NCI-H128 (cell line): ENCODE measurements at regions not wholly inside any gene's neighbourhood (a gene's known extent, or its start where the extent isn't known, plus 50 kb on each side); places are given as distances from the start of the nearest gene placed in this dataset.

Source experiments
- DNase-seq: peaks from one replicate; lab custom pipeline; 2025; ENCODE audit not compliant: unreplicated experiment; lab: John Stamatoyannopoulos, UW

GRCh38 chr3:66672830-66673229 lies 172.0 kb upstream of the LRIG1 start:
- DNase-seq, result no peak

- no peak for DNase-seq
These were observed 172.5 kb upstream of the LRIG1 start for GRCh38 chr3:66673293-66673692.

DNA sequence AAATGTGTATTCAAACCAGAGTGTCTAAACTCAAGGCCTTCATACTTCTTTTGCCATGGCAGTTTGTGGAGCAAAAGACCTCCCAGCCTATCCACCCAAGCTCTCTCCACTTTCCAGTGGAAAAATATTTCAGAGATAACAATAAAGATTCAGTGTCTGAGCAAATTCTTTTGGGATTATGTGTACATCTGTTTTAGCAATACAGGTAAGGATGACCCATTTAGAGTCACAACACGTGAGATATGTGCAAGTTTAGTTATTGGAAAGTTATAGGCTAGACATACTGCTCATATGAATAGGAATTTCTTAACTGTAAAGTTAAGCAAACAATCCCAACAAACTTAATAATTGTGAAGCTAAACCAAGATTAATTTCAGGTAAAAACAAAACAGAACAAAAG lies 174.5 kb upstream of the LRIG1 start:
- DNase-seq, result no peak

- no peak for DNase-seq
These were observed 191.4 kb upstream of the LRIG1 start for GRCh38 chr3:66692042-66692765.

GRCh38 chr3:66692766-66693150 lies 191.9 kb upstream of the LRIG1 start:
- DNase-seq, result no peak

- no peak for DNase-seq
These were observed 192.7 kb upstream of the LRIG1 start for GRCh38 chr3:66693461-66694031.

GRCh38 chr3:66702126-66702525 lies 201.3 kb upstream of the LRIG1 start:
- no peak for DNase-seq

DNA sequence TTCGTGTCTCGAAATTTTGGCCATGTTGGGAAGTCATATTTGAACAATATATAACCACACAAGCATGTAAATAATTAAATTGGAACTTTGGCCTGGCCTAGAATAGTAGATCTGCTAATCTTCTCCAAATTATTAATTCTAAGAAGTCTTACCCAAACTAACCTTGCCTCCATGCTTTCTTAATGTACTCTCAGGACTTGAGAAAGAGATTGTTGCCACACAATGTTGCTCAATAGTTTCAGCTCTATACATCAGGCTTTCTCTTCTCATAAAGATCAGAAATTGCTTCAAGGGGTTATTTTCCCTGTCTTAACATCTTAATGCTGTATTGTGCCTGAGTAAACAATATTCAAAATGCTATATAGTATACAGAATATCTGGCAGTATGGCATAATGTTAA lies 202.7 kb upstream of the LRIG1 start:
- no peak for DNase-seq

DNA sequence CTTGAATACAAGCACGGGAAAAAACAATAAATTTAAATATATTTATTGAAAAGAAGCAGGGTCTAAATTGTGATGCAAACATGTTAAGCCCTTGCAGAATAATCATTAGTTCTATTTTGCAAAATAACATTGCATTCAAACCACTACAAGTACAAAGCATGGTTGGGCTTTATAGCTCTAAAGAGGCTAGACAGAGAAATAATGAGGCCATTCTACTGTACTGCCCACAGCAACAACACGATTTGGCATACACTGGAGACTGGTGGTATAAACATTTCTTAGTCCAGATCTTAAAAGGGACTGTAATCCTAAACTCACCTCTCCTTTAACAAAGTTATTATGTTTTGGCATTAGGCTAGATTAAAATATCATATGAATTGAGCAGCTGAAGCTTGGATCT lies 204.3 kb upstream of the LRIG1 start:
- DNase-seq, result no peak

DNA sequence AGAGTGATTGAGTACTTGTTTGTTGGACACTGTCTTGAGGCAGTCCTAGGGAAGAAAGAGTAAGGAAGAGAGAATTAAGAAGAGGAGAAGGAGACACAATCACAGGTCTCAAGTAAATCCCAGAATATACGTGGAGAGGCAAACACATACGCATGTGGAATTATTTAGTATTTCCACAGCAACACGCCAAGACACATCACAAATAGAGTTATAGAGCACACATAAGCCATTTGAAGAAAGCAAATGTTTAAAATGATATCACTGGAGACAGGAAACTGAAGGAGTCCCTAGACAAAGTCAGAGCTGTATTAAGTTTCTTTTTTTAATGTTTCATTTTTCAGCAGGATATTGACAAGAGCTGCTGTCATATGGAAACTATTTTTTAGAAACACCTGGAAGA lies 206.1 kb upstream of the LRIG1 start:
- DNase-seq, result no peak

GRCh38 chr3:66709532-66709931 lies 208.7 kb upstream of the LRIG1 start:
- no peak for DNase-seq

GRCh38 chr3:66712210-66712609 lies 211.4 kb upstream of the LRIG1 start:
- no peak for DNase-seq

- no peak for DNase-seq
These were observed 213.1 kb upstream of the LRIG1 start for GRCh38 chr3:66713921-66714320.

DNA sequence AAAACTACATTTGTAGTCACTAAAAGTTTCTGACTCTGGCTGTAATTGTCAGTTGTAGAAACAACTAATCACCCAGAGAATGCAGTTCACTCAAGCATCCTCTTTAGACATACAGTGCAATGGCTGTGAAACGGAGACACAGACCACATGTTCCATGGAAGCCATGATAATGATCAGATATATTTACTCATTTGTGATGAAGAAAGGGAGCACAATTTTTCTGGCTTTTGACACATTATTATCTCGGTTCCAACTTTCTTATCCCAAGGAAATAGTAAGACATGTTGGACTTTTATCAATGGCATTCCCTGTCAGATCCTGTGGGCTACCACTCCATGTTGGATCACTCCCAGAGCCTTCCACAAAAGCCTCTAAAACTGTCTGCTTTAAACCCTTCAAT lies 215.0 kb upstream of the LRIG1 start:
- no peak for DNase-seq

- no peak for DNase-seq
These were observed 217.0 kb upstream of the LRIG1 start for GRCh38 chr3:66717806-66718205.

- DNase-seq, result no peak
These were observed 219.1 kb upstream of the LRIG1 start for GRCh38 chr3:66719796-66720356.

DNA sequence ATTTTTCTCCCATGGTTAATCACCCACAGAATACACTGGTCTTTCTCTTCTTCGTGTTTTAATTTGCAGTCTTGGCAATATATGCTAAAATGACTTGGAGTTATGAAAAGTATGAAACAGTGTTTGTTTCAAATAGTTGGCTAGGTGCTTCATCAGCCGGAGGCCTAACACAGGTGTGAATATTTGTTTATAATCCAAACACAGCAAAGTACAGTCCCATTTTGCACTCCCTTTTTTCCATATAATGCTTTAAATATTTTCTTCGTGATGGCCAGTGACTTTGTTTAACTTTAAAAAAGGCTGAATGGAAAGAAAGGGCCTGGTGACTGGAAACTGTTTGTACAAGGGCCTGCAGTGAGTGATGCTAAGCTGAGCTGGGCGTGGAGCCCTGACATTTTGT lies 219.7 kb upstream of the LRIG1 start:
- DNase-seq, result no peak

GRCh38 chr3:66722675-66723074 lies 221.9 kb upstream of the LRIG1 start:
- DNase-seq, result no peak

DNA sequence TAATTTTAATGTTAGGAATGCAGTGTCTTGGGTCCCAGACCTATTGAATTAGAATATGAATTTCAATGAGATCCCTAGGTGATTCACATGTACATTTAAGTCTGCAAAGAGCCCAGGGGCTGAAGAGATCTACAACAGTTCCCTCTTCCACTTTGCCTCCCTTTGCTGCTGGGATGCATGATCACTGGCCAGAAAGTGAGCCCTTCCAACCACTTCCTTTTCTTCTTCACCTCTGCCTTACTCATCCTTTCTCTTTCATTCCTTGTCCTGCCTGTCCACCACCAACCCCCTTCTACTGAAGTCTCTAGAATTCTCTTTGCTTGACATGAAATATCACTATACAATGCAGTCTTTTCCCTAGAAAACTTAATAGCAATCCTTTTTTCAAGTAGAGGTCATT lies 222.4 kb upstream of the LRIG1 start:
- DNase-seq, result no peak

- no peak for DNase-seq
These were observed 229.0 kb upstream of the LRIG1 start for GRCh38 chr3:66729687-66730393.

DNA sequence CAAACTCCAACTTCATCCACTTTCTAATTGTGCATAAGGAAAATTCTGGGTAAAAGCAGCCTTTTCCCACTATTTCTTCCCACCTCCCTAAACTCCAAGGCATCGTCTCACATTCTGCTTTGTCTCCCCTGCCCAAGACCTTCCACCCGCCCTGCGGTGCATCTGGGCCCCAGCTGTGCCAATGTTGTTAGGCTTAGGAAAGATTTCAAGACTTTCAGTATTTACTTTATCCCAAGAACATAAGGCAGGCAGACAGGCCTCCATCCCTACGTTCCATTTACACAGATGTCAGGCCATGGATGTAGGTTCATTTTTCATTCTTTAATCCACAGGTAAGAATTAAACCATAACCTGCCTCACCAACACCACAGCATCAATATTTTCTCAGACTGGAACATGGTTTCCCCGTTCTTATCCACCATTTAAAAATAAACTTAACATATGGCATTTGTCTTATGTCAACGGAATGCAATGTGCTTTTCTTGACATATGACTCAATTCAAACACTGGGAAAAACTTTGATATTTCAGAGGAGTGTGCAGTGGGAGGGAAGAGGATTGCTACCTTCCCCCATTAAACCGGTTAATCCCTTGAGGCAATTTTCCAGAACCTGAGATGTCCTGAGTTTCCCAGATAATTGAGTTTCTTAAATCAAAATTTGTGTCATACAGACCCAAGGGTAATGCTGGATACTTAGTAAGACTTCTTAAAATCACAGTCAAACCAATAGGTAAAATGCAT lies 238.0 kb upstream of the LRIG1 start:
- no peak for DNase-seq

DNA sequence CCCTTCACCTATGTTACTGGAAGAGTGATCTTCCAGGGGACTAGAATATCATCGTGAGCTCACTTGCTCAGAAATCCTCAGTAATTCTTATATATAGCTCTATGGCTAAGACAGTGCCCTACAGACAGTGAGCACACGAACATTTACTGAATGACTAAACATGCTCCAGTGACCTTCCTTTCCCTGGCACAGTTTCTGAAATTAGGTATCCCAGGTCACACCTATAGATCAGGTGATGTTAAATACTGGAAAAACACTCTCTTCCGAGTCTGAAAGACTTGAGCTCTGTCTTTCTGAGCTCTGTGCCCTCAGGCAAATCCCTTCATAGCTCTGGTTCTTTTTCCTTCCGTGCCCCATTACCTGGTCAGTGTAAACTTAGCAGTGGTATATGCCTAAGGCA lies 239.4 kb upstream of the LRIG1 start:
- no peak for DNase-seq
